Mononuclear cell (primary cell): ENCODE measurements at regions not wholly inside any gene's neighbourhood (a gene's known extent, or its start where the extent isn't known, plus 50 kb on each side); places are given as distances from the start of the nearest gene placed in this dataset.

ENCODE experiments used
- H3K27me3 ChIP-seq: 2 replicates; pipeline ENCODE4 v1.6.0; 2011; ENCODE audit warnings: low read length, control low read depth; ENCODE audit not compliant: insufficient read depth
- H3K4me1 ChIP-seq: 2 replicates; pipeline ENCODE4 v1.5.1; 2011; ENCODE audit warnings: mild to moderate bottlenecking, low read length, control low read depth; ENCODE audit not compliant: insufficient read depth
- H3K4me3 ChIP-seq: 2 replicates; pipeline ENCODE4 v1.5.1; 2011; ENCODE audit warnings: mild to moderate bottlenecking, low read length, moderate library complexity
- H3K9me3 ChIP-seq: 2 replicates; pipeline ENCODE4 v1.5.1; 2011; ENCODE audit warnings: low read depth, mild to moderate bottlenecking, control low read depth, low read length

DNA sequence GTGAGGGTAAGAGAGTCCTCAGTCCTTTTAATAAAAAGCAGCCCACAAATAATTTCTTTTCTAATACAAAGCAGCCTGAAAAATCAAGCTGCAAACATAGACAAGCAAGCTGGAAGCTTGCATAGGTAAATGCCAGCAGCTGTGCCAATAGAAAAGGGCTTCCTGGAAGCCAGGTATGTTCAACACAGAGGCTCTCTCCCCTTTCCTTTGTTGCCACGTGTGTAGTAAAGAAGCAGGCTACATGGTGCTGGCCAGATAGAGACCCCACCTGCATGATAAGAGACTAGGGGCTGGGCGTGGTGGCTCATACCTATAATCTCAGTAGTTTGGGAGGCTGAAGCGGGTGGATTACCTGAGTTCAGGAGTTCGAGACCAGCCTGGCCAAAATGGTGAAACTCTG is 50.1 kb upstream of the ERRFI1 start:
- peaks cover 3% of the 10 kb centered on the region for H3K27me3 ChIP-seq

More for the DNA sequence above, 50.1 kb upstream of the ERRFI1 start:
- Histone ChIP-seq H3K4me3 (no peak overlapping the region), H3K4me1 (no peaks in the 10 kb centered on the region), H3K9me3 (no peaks in the 10 kb centered on the region)
